ENCODE measurements at regions not wholly inside any gene's neighbourhood (a gene's known extent, or its start where the extent isn't known, plus 50 kb on each side); places are given as distances from the start of the nearest gene placed in this dataset.

DNA sequence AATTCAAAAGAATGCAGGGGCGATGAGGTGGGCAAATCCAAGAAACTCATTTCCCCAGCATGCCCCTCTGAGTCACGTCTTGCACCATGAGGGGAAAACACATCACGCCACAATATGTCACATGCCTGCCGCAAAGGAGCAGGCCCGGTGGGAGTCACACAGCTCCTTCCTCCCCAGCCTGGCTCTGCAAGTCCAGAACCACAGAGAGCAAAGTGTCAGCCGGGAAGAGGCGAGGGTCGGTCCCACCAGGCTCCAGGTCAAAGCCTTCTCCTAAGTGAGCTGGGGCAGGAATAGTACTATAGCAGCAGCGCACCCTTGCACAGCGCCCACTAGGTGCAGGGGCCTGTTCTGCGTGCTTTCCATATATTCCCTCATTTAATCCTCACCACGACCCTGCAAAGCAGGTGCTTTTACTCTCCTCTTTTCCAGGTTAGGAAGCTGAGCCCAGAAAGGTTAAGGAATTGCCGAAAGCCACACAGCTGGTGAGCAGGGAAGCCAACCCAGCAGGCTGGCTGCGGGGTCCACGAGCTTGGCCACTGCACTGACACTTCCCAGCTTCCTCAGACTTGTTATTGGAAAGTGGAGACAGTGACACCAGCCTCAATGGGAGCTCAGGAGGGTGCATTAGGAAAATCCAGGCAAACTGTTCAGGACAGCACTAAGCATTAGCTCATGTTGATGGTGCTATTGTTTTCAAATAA is 94.0 kb upstream of the ZMIZ1 start:
- peaks cover 54% of the 10 kb centered on the region for H3K4me1 Mint-ChIP-seq (ENCODE audit: low read depth)
- no peaks in the 10 kb centered on the region for H3K36me3 Mint-ChIP-seq (ENCODE audit: low read depth)
- TF ChIP-seq, protein P1, sequence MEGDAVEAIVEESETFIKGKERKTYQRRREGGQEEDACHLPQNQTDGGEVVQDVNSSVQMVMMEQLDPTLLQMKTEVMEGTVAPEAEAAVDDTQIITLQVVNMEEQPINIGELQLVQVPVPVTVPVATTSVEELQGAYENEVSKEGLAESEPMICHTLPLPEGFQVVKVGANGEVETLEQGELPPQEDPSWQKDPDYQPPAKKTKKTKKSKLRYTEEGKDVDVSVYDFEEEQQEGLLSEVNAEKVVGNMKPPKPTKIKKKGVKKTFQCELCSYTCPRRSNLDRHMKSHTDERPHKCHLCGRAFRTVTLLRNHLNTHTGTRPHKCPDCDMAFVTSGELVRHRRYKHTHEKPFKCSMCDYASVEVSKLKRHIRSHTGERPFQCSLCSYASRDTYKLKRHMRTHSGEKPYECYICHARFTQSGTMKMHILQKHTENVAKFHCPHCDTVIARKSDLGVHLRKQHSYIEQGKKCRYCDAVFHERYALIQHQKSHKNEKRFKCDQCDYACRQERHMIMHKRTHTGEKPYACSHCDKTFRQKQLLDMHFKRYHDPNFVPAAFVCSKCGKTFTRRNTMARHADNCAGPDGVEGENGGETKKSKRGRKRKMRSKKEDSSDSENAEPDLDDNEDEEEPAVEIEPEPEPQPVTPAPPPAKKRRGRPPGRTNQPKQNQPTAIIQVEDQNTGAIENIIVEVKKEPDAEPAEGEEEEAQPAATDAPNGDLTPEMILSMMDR (IDR thresholded peaks at IDR 0.05): peak; percentile 84
- H3K4me3 Mint-ChIP-seq (ENCODE audit: unreplicated experiment): peak overlapping the region; percentile 69
- H3K27ac Mint-ChIP-seq (ENCODE audit: unreplicated experiment): peak overlapping the region; percentile 100
- no peak for DNase-seq (ENCODE audit: low spot score)
- no peaks in the 10 kb centered on the region for H3K27me3 Mint-ChIP-seq (ENCODE audit: low read depth)
- no peaks in the 10 kb centered on the region for H3K9me3 Mint-ChIP-seq (ENCODE audit: low read depth)

DNA sequence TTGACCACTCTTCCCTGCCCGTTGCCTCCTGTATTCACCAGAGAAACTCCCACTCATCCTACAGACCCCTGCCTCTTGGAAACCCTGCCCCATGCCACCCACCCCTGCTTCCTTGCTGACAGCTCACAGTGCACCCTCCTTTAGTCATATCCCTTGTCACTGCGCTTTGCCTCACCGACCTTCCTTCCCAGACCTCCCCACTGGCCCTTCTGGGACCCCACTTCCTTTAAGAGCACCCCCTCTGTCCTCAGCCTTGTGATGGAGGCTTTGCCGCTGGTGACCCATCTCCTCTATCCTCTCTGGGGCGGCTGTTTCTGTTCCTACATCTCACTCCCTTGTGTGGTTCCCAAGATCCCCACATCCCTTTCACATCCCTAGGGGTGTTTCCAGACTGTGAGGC is 92.8 kb upstream of the ZMIZ1 start:
- Mint-ChIP-seq H3K27ac (ENCODE audit: unreplicated experiment) (peak overlapping the region; percentile 60), H3K4me1 (ENCODE audit: low read depth) (peaks cover 54% of the 10 kb centered on the region), H3K9me3 (ENCODE audit: low read depth) (no peaks in the 10 kb centered on the region), H3K4me3 (ENCODE audit: unreplicated experiment) (no peak overlapping the region), H3K36me3 (ENCODE audit: low read depth) (no peaks in the 10 kb centered on the region), H3K27me3 (ENCODE audit: low read depth) (no peaks in the 10 kb centered on the region)
- TF ChIP-seq, protein P1 (IDR thresholded peaks at IDR 0.05): no peak
- DNase-seq (ENCODE audit: low spot score): no peak

DNA sequence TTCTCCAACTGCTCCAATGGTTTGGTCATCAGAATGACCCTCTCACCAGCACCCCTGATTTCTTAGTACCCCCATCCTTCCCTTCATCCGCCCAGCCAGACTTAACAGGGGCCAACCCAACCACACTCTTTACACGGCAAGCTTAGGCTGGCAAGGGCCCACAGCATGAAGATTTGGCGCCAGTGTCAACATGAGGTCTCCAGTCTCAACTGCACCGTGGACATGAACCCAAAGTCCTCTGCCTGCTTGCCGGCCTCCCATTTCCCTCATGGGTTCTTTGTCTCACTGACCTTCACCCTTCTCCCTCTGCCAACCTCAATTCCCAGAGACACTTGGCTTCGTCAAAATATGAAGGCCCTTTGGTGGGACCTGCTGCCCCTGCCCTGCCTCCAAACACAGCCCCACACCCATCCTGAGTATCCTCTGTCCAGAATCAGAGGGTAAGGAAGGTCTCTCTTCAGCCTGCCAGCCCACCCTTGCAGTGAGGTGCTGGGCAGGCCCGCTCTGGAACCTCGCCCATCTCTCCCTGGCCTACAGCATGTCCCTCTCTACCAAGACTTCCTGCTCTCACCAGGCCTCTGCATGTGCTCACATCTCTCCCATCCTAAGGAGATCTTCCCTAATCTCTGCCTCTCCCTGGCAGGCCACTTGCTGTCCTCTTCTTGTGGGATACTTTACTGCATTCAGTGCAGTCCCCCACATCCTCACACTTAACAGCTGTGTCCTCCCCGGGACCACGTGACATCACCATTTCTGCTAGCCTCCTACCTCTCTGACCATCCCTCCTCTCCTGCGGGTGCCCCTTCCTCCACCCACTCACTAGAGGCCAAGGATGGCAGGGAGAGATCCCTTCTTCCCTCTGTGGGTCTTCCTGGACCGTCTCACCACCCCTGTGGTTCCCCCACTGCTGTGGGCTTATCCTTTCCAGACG is 91.7 kb upstream of the ZMIZ1 start:
- H3K4me1 Mint-ChIP-seq (ENCODE audit: low read depth): peaks cover 52% of the 10 kb centered on the region

DNA sequence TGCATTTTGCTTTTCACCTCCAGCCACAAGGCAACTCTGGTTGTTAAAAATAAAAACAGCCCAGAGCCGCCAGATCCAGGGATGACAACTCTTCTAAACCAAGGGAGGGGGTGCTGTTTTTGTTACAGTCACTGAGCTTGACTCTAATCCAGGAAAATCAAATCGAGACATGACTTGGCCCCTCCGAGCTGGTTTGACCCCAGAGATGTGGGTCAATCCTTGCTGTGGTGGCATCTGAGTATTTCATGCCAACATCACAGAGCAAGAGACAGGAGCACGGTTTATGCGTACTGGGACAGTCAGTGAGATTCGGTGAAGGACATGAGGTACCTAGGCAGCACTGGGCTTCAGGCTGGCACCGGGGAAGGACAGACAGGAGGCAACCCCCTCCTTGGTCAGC is 88.8 kb upstream of the ZMIZ1 start:
- Mint-ChIP-seq H3K4me3 (ENCODE audit: unreplicated experiment) (no peak overlapping the region), H3K27ac (ENCODE audit: unreplicated experiment) (peak overlapping the region; percentile 47), H3K36me3 (ENCODE audit: low read depth) (no peaks in the 10 kb centered on the region), H3K27me3 (ENCODE audit: low read depth) (no peaks in the 10 kb centered on the region), H3K4me1 (ENCODE audit: low read depth) (peaks cover 31% of the 10 kb centered on the region), H3K9me3 (ENCODE audit: low read depth) (no peaks in the 10 kb centered on the region)
- TF ChIP-seq, protein P1 (IDR thresholded peaks at IDR 0.05): no peak
- DNase-seq (ENCODE audit: low spot score): no peak

More for the DNA sequence above, 91.7 kb upstream of the ZMIZ1 start:
- TF ChIP-seq, protein P1 (IDR thresholded peaks at IDR 0.05): no peak
- H3K4me3 Mint-ChIP-seq (ENCODE audit: unreplicated experiment): no peak overlapping the region
- H3K27ac Mint-ChIP-seq (ENCODE audit: unreplicated experiment): peak overlapping the region; percentile 89
- DNase-seq (ENCODE audit: low spot score): no peak
- no peaks in the 10 kb centered on the region for H3K9me3 Mint-ChIP-seq (ENCODE audit: low read depth)
- no peaks in the 10 kb centered on the region for H3K36me3 Mint-ChIP-seq (ENCODE audit: low read depth)
- no peaks in the 10 kb centered on the region for H3K27me3 Mint-ChIP-seq (ENCODE audit: low read depth)

DNA sequence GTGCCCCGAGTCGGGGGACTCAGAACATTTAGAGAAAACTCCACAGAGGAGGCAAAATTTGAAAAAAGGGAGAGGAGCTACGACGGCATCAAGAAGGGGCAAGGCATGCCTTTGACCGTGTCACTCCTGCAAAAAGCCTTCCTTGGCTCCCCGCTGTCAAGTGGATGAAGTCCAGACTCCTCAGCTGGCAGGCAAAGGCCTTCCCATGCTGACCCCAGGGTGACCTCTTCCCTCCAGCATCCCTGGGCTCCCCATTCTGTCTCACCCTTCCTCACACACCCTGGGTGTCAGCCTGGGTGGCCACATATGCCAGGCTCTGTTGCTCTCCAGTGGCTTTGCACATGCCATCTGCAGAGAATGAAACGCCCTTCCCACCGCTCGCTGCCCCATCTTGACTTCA is 88.4 kb upstream of the ZMIZ1 start:
- DNase-seq (ENCODE audit: low spot score): no peak
- TF ChIP-seq, protein P1 (IDR thresholded peaks at IDR 0.05): no peak
- no peaks in the 10 kb centered on the region for H3K27me3 Mint-ChIP-seq (ENCODE audit: low read depth)
- peak overlapping the region; percentile 47 for H3K27ac Mint-ChIP-seq (ENCODE audit: unreplicated experiment)
- H3K36me3 Mint-ChIP-seq (ENCODE audit: low read depth): no peaks in the 10 kb centered on the region
- H3K4me1 Mint-ChIP-seq (ENCODE audit: low read depth): peaks cover 27% of the 10 kb centered on the region
- no peak overlapping the region for H3K4me3 Mint-ChIP-seq (ENCODE audit: unreplicated experiment)
- H3K9me3 Mint-ChIP-seq (ENCODE audit: low read depth): no peaks in the 10 kb centered on the region
